Liver (tissue), 8 donors: ENCODE measurements at regions not wholly inside any gene's neighbourhood (a gene's known extent, or its start where the extent isn't known, plus 50 kb on each side); places are given as distances from the start of the nearest gene placed in this dataset.

Source experiments
- DNase-seq: peaks from one replicate; pipeline ENCODE4 v3.0.0-alpha.2; 2017; ENCODE audit warnings: low spot score
- H3K27ac ChIP-seq, 2 donors: one replicate each; pipeline ENCODE4 v1.7.0; 2013; ENCODE audit warnings: inconsistent platforms in 2 of 2, low read length in 2 of 2, control low read depth in 1 of 2, low read depth in 1 of 2, mild to moderate bottlenecking in 1 of 2
- H3K27me3 ChIP-seq, 4 donors: one replicate each; pipeline versions ENCODE4 v1.6.1 to v1.7.0; 2013; ENCODE audit warnings: low read length in 3 of 4, inconsistent platforms in 1 of 4, mild to moderate bottlenecking in 1 of 4, moderate library complexity in 1 of 4; ENCODE audit not compliant: control insufficient read depth in 4 of 4, insufficient read depth in 4 of 4
- H3K36me3 ChIP-seq, 4 donors: one replicate each; pipeline versions ENCODE4 v1.6.1 to v1.7.0; 2013; ENCODE audit warnings: low read length in 3 of 4, mild to moderate bottlenecking in 3 of 4, low read depth in 1 of 4, moderate library complexity in 1 of 4; ENCODE audit not compliant: control insufficient read depth in 4 of 4, insufficient read depth in 3 of 4
- H3K4me1 ChIP-seq, 4 donors: one replicate each; pipeline versions ENCODE4 v1.6.1 to v1.7.0; 2013; ENCODE audit warnings: low read length in 3 of 4, mild to moderate bottlenecking in 3 of 4, moderate library complexity in 1 of 4; ENCODE audit not compliant: control insufficient read depth in 4 of 4, insufficient read depth in 4 of 4
- H3K4me3 ChIP-seq, 3 donors: one replicate each; pipeline versions ENCODE4 v1.6.1 to v1.7.0; 2013; ENCODE audit warnings: low read length in 3 of 3, control low read depth in 1 of 3, low read depth in 1 of 3, mild to moderate bottlenecking in 1 of 3
- H3K9ac ChIP-seq, 2 donors: one replicate each; pipeline ENCODE4 v1.7.0; 2013; ENCODE audit warnings: low read length in 2 of 2, mild to moderate bottlenecking in 2 of 2, moderate library complexity in 2 of 2, control low read depth in 1 of 2, low read depth in 1 of 2
- H3K9me3 ChIP-seq, 4 donors: one replicate each; pipeline versions ENCODE4 v1.6.1 to v1.7.0; 2013; ENCODE audit warnings: low read length in 3 of 4; ENCODE audit not compliant: control insufficient read depth in 4 of 4
- EGR1 ChIP-seq, 2 donors: IDR thresholded peaks; 2 replicates each; pipeline ENCODE4 v1.6.1; 2016 to 2018; ENCODE audit warnings: antibody characterized with exemption in 2 of 2, low read depth in 2 of 2
- FOXA1 ChIP-seq: IDR thresholded peaks from 2 replicates; pipeline ENCODE4 v1.6.1; 2016; ENCODE audit warnings: antibody characterized with exemption
- FOXA2 ChIP-seq: IDR thresholded peaks from 2 replicates; pipeline ENCODE4 v1.6.1; 2016; ENCODE audit warnings: antibody characterized with exemption
- GABPA ChIP-seq, 2 donors: IDR thresholded peaks in 1 of 2; conservative IDR thresholded peaks in 1 of 2; 2 replicates each; pipeline ENCODE4 v1.6.1; 2016; ENCODE audit warnings: antibody characterized with exemption in 2 of 2, mild to moderate bottlenecking in 1 of 2, moderate library complexity in 1 of 2
- HNF4A ChIP-seq, 2 donors: conservative IDR thresholded peaks; 2 replicates each; pipeline ENCODE4 v1.6.1; 2016; ENCODE audit warnings: antibody characterized with exemption in 2 of 2, mild to moderate bottlenecking in 2 of 2
- HNF4G ChIP-seq: IDR thresholded peaks from 2 replicates; pipeline ENCODE4 v1.6.1; 2016; ENCODE audit warnings: antibody characterized with exemption
- JUND ChIP-seq, 2 donors: IDR thresholded peaks; 2 replicates each; pipeline ENCODE4 v1.6.1; 2016; ENCODE audit warnings: antibody characterized with exemption in 2 of 2
- NR2F2 ChIP-seq: IDR thresholded peaks from 2 replicates; pipeline ENCODE4 v1.6.1; 2016; ENCODE audit warnings: antibody characterized with exemption
- RAD21 ChIP-seq, 2 donors: IDR thresholded peaks; 2 replicates each; pipeline ENCODE4 v1.6.1; 2016; ENCODE audit warnings: antibody characterized with exemption in 2 of 2, mild to moderate bottlenecking in 2 of 2
- RXRA ChIP-seq, 2 donors: IDR thresholded peaks; 2 replicates each; pipeline ENCODE4 v1.6.1; 2017 to 2018; ENCODE audit warnings: antibody characterized with exemption in 2 of 2, mild to moderate bottlenecking in 1 of 2
- SP1 ChIP-seq: IDR thresholded peaks from 2 replicates; pipeline ENCODE4 v1.6.1; 2018; ENCODE audit warnings: antibody characterized with exemption, mild to moderate bottlenecking
- TAF1 ChIP-seq: conservative IDR thresholded peaks from 2 replicates; pipeline ENCODE4 v1.6.1; 2016; ENCODE audit warnings: antibody characterized with exemption, mild to moderate bottlenecking
- YY1 ChIP-seq: IDR thresholded peaks from 2 replicates; pipeline ENCODE4 v1.6.1; 2016; ENCODE audit warnings: antibody characterized with exemption, mild to moderate bottlenecking
- WGBS: extraction: QIAGEN DNeasy Blood & Tissue Kit; methylation state at CpG from one replicate; pipeline ENCODE4 v1.1.7; 2013; 5-methylcytosine and 5-hydroxymethylcytosine counted together
- TF ChIP-seq, protein P1 (sequence below): IDR thresholded peaks from 2 replicates; pipeline ENCODE4 v1.6.1; 2016; ENCODE audit warnings: antibody characterized with exemption
- TF ChIP-seq, protein P2 (sequence below): IDR thresholded peaks from 2 replicates; pipeline ENCODE4 v1.6.1; 2016; ENCODE audit warnings: antibody characterized with exemption
- TF ChIP-seq, protein P3 (sequence below): fragments of 150-350 bp; IDR thresholded peaks from 2 replicates; pipeline ENCODE4 v1.5.1; 2017; ENCODE audit warnings: improper control_type of control experiment, low read depth, low read length; ENCODE audit not compliant: missing input control
- TF ChIP-seq, protein P4 (sequence below): IDR thresholded peaks from 2 replicates; pipeline ENCODE4 v1.6.1; 2016; ENCODE audit warnings: antibody characterized with exemption
- TF ChIP-seq, protein P5 (sequence below): IDR thresholded peaks from 2 replicates; pipeline ENCODE4 v1.6.1; 2016; ENCODE audit warnings: antibody characterized with exemption, mild to moderate bottlenecking
- donor health status: healthy.
- donor health status: healthy.
- donor health status: healthy.
- donor health status: healthy.
- donor health status: healthy.

DNA sequence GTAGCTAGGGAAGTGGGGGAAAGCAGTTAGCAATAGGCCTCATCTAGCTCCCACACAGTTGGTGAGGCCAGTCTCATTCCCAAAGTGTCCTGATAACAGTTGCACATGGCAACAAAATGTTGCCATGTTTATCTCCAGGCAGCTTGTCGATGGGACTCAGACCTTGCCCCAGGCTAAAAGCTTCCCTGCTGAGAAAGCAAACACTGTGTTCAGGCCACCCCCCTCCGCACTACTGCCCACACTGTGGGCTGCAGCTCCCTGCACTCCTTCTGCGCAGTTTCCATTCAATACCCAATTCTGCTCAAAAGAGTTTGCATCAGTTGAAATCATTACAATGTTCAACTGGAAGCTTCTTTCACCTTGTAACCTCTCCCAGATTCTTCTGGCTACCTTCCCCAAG lies 287.8 kb upstream of the GK2 start:
- no peak overlapping the region for H3K27ac ChIP-seq
- TF ChIP-seq EGR1 (IDR thresholded peaks at IDR 0.05; ENCODE audit: low read depth in 2 of 2): no peak
- TF ChIP-seq SP1: no peak
- TF ChIP-seq NR2F2: no peak
- no peak for DNase-seq
- 77% methylated on average over 3 of the region's 3 CpGs for WGBS
- H3K4me3 ChIP-seq: no peak overlapping the region
- no peak overlapping the region for H3K9ac ChIP-seq
- H3K4me1 ChIP-seq: peaks cover 0 to 4% (median 0%) of the 10 kb centered on the region in 4 donors
- H3K36me3 ChIP-seq: no peaks in the 10 kb centered on the region
- peaks cover 0 to 2% (median under 1%) of the 10 kb centered on the region in 4 donors for H3K9me3 ChIP-seq
- no peaks in the 10 kb centered on the region for H3K27me3 ChIP-seq

DNA sequence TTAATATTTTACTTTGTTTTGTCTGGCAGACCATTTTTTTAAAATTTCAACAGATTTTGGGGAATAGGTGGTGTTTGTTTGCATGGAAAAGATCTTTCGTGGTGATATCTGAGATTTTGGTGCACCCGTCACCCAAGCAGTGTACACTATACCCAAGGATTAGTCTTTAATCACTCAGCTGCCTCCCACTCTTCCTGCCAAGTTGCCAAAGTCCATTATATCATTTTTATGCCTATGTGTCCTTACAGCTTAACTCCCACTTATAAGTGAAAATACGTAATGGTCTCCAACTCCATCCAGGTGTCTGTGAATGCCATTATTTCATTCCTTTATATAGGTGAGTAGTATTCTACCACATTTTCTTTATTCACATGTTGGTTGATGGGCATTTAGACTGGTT lies 281.7 kb upstream of the GK2 start:
- no peak overlapping the region for H3K27ac ChIP-seq
- H3K9ac ChIP-seq: no peak overlapping the region
- no peaks in the 10 kb centered on the region for H3K4me1 ChIP-seq
- H3K9me3 ChIP-seq: no peaks in the 10 kb centered on the region
- no peaks in the 10 kb centered on the region for H3K36me3 ChIP-seq
- TF ChIP-seq HNF4G: no peak
- TF ChIP-seq FOXA1: no peak
- TF ChIP-seq RXRA (IDR thresholded peaks at IDR 0.05): no peak
- TF ChIP-seq NR2F2: no peak
- no peak for TF ChIP-seq HNF4A (conservative IDR thresholded peaks at IDR 0.05)
- no peak for TF ChIP-seq JUND (IDR thresholded peaks at IDR 0.05)
- TF ChIP-seq, protein P1, sequence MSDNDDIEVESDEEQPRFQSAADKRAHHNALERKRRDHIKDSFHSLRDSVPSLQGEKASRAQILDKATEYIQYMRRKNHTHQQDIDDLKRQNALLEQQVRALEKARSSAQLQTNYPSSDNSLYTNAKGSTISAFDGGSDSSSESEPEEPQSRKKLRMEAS: no peak
- TF ChIP-seq, protein P2, sequence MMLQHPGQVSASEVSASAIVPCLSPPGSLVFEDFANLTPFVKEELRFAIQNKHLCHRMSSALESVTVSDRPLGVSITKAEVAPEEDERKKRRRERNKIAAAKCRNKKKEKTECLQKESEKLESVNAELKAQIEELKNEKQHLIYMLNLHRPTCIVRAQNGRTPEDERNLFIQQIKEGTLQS: no peak
- TF ChIP-seq, protein P3, sequence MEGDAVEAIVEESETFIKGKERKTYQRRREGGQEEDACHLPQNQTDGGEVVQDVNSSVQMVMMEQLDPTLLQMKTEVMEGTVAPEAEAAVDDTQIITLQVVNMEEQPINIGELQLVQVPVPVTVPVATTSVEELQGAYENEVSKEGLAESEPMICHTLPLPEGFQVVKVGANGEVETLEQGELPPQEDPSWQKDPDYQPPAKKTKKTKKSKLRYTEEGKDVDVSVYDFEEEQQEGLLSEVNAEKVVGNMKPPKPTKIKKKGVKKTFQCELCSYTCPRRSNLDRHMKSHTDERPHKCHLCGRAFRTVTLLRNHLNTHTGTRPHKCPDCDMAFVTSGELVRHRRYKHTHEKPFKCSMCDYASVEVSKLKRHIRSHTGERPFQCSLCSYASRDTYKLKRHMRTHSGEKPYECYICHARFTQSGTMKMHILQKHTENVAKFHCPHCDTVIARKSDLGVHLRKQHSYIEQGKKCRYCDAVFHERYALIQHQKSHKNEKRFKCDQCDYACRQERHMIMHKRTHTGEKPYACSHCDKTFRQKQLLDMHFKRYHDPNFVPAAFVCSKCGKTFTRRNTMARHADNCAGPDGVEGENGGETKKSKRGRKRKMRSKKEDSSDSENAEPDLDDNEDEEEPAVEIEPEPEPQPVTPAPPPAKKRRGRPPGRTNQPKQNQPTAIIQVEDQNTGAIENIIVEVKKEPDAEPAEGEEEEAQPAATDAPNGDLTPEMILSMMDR: no peak
- no peak for TF ChIP-seq EGR1 (IDR thresholded peaks at IDR 0.05; ENCODE audit: low read depth in 2 of 2)
- TF ChIP-seq YY1: no peak
- no peak for TF ChIP-seq FOXA2
- TF ChIP-seq, protein P4, sequence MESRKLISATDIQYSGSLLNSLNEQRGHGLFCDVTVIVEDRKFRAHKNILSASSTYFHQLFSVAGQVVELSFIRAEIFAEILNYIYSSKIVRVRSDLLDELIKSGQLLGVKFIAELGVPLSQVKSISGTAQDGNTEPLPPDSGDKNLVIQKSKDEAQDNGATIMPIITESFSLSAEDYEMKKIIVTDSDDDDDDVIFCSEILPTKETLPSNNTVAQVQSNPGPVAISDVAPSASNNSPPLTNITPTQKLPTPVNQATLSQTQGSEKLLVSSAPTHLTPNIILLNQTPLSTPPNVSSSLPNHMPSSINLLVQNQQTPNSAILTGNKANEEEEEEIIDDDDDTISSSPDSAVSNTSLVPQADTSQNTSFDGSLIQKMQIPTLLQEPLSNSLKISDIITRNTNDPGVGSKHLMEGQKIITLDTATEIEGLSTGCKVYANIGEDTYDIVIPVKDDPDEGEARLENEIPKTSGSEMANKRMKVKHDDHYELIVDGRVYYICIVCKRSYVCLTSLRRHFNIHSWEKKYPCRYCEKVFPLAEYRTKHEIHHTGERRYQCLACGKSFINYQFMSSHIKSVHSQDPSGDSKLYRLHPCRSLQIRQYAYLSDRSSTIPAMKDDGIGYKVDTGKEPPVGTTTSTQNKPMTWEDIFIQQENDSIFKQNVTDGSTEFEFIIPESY: no peak
- no peak for TF ChIP-seq TAF1
- TF ChIP-seq RAD21 (IDR thresholded peaks at IDR 0.05): no peak
- TF ChIP-seq SP1: no peak
- TF ChIP-seq GABPA (IDR thresholded peaks at IDR 0.05 in 1 of 2, conservative IDR thresholded peaks at IDR 0.05 in 1 of 2): no peak
- WGBS: 55% methylated on average over 3 of the region's 3 CpGs
- no peaks in the 10 kb centered on the region for H3K27me3 ChIP-seq
- DNase-seq: no peak
- no peak overlapping the region for H3K4me3 ChIP-seq

DNA sequence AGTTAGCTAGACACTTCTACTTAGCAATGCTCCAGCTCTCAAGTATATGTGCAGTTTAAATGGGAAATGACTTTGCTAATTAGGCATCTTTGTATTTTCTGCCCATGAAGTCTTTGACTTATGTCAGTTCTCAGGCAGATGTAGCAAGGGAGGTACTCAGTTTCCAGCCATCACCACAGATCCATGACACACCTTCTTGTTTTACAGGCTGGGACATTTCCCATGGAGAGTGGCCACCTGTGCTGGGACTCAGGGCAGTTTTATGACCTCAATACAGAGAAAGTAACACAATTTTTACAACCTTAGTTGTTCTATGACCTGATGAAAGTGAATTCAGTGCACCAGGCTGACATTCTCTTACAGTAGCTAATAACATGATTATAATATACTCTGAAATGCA lies 280.7 kb upstream of the GK2 start:
- H3K9me3 ChIP-seq: no peaks in the 10 kb centered on the region
- DNase-seq: no peak
- H3K27me3 ChIP-seq: no peaks in the 10 kb centered on the region
- no peak overlapping the region for H3K4me3 ChIP-seq
- H3K9ac ChIP-seq: no peak overlapping the region
- no peak overlapping the region for H3K27ac ChIP-seq
- no peaks in the 10 kb centered on the region for H3K36me3 ChIP-seq
- H3K4me1 ChIP-seq: no peaks in the 10 kb centered on the region
- TF ChIP-seq FOXA2: no peak
- TF ChIP-seq GABPA (IDR thresholded peaks at IDR 0.05 in 1 of 2, conservative IDR thresholded peaks at IDR 0.05 in 1 of 2): no peak
- TF ChIP-seq EGR1 (IDR thresholded peaks at IDR 0.05; ENCODE audit: low read depth in 2 of 2): no peak
- no peak for TF ChIP-seq FOXA1
- TF ChIP-seq, protein P4: no peak
- TF ChIP-seq HNF4A (conservative IDR thresholded peaks at IDR 0.05): no peak
- TF ChIP-seq, protein P5, sequence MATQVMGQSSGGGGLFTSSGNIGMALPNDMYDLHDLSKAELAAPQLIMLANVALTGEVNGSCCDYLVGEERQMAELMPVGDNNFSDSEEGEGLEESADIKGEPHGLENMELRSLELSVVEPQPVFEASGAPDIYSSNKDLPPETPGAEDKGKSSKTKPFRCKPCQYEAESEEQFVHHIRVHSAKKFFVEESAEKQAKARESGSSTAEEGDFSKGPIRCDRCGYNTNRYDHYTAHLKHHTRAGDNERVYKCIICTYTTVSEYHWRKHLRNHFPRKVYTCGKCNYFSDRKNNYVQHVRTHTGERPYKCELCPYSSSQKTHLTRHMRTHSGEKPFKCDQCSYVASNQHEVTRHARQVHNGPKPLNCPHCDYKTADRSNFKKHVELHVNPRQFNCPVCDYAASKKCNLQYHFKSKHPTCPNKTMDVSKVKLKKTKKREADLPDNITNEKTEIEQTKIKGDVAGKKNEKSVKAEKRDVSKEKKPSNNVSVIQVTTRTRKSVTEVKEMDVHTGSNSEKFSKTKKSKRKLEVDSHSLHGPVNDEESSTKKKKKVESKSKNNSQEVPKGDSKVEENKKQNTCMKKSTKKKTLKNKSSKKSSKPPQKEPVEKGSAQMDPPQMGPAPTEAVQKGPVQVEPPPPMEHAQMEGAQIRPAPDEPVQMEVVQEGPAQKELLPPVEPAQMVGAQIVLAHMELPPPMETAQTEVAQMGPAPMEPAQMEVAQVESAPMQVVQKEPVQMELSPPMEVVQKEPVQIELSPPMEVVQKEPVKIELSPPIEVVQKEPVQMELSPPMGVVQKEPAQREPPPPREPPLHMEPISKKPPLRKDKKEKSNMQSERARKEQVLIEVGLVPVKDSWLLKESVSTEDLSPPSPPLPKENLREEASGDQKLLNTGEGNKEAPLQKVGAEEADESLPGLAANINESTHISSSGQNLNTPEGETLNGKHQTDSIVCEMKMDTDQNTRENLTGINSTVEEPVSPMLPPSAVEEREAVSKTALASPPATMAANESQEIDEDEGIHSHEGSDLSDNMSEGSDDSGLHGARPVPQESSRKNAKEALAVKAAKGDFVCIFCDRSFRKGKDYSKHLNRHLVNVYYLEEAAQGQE: no peak
- TF ChIP-seq, protein P2: no peak
- no peak for TF ChIP-seq YY1
- no peak for TF ChIP-seq HNF4G
- no peak for TF ChIP-seq RAD21 (IDR thresholded peaks at IDR 0.05)
- no peak for TF ChIP-seq RXRA (IDR thresholded peaks at IDR 0.05)
